ENCODE measurements at regions not wholly inside any gene's neighbourhood (a gene's known extent, or its start where the extent isn't known, plus 50 kb on each side); places are given as distances from the start of the nearest gene placed in this dataset.

DNA sequence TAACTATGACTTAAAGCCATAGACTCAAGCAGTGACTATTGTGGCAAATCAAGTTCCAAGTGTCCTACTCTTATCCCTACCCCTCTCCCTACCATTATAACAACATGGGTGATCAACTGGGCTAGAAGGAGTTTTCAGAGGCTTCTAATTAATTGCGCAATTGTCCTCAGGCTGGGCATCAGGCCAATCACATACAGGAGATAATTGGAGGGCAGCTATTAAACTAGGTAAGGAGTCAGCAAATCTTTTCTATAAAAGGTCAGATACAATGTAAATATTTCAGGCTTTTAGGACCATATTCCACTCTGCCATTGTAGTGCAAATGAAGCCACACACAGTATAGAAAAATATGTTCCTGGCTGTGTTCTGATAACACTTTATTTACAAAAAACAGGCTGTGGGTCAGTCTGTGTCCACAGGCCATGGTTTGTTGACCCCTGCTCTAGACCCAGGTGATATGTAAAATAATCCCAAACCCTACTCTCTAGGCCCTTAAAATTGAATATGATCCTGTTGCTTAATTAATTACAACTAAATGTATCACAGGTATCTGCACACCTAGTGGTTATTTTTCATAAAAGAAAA lies 141.4 kb upstream of the PIK3R1 start (continued):
- TF ChIP-seq GABPA (IDR thresholded peaks at IDR 0.05 in 1 of 2, conservative IDR thresholded peaks at IDR 0.05 in 1 of 2) (no peak), HNF4G (IDR thresholded peaks at IDR 0.05) (no peak), JUND (IDR thresholded peaks at IDR 0.05) (no peak)

DNA sequence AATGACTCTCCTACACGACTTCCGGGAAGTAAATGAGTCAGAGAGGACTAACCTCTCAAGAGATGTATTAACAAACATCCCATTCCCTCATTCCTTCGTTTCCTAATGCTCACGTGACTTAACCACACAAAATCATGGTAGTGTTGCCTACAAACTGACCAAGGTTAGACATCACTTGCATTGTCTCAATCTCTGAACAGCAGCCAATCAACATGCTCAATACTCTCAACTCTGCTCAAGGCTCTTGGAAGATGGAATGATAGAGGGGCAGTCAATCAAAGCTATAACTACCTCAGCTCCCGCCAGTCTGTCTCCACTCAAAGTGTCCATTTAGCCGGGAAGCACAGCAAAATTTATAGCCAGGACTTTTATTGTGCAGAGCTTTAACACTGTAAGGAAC lies 143.8 kb upstream of the PIK3R1 start:
- no peaks in the 10 kb centered on the region for H3K36me3 ChIP-seq (ENCODE audit: control insufficient read depth in 4 of 4, insufficient read depth in 3 of 4, low read depth in 1 of 4, low read length in 3 of 4)
- no peak overlapping the region for H3K27ac ChIP-seq (ENCODE audit: low read depth in 1 of 2, low read length in 2 of 2)
- 93% methylated on average over 6 of the region's 6 CpGs for WGBS
- TF ChIP-seq GABPA (IDR thresholded peaks at IDR 0.05 in 1 of 2, conservative IDR thresholded peaks at IDR 0.05 in 1 of 2) (no peak), RXRA (IDR thresholded peaks at IDR 0.05) (no peak), RAD21 (IDR thresholded peaks at IDR 0.05) (no peak), NR2F2 (IDR thresholded peaks at IDR 0.05) (no peak), JUND (IDR thresholded peaks at IDR 0.05) (no peak), YY1 (IDR thresholded peaks at IDR 0.05) (no peak), TAF1 (conservative IDR thresholded peaks at IDR 0.05) (no peak), HNF4A (conservative IDR thresholded peaks at IDR 0.05) (no peak), FOXA1 (IDR thresholded peaks at IDR 0.05) (no peak), SP1 (IDR thresholded peaks at IDR 0.05) (no peak), EGR1 (IDR thresholded peaks at IDR 0.05; ENCODE audit: low read depth in 2 of 2) (no peak), FOXA2 (IDR thresholded peaks at IDR 0.05) (no peak), HNF4G (IDR thresholded peaks at IDR 0.05) (no peak)
- TF ChIP-seq, protein P1, sequence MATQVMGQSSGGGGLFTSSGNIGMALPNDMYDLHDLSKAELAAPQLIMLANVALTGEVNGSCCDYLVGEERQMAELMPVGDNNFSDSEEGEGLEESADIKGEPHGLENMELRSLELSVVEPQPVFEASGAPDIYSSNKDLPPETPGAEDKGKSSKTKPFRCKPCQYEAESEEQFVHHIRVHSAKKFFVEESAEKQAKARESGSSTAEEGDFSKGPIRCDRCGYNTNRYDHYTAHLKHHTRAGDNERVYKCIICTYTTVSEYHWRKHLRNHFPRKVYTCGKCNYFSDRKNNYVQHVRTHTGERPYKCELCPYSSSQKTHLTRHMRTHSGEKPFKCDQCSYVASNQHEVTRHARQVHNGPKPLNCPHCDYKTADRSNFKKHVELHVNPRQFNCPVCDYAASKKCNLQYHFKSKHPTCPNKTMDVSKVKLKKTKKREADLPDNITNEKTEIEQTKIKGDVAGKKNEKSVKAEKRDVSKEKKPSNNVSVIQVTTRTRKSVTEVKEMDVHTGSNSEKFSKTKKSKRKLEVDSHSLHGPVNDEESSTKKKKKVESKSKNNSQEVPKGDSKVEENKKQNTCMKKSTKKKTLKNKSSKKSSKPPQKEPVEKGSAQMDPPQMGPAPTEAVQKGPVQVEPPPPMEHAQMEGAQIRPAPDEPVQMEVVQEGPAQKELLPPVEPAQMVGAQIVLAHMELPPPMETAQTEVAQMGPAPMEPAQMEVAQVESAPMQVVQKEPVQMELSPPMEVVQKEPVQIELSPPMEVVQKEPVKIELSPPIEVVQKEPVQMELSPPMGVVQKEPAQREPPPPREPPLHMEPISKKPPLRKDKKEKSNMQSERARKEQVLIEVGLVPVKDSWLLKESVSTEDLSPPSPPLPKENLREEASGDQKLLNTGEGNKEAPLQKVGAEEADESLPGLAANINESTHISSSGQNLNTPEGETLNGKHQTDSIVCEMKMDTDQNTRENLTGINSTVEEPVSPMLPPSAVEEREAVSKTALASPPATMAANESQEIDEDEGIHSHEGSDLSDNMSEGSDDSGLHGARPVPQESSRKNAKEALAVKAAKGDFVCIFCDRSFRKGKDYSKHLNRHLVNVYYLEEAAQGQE (IDR thresholded peaks at IDR 0.05), result no peak
- TF ChIP-seq, protein P2, sequence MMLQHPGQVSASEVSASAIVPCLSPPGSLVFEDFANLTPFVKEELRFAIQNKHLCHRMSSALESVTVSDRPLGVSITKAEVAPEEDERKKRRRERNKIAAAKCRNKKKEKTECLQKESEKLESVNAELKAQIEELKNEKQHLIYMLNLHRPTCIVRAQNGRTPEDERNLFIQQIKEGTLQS (IDR thresholded peaks at IDR 0.05), result no peak
- TF ChIP-seq, protein P3, sequence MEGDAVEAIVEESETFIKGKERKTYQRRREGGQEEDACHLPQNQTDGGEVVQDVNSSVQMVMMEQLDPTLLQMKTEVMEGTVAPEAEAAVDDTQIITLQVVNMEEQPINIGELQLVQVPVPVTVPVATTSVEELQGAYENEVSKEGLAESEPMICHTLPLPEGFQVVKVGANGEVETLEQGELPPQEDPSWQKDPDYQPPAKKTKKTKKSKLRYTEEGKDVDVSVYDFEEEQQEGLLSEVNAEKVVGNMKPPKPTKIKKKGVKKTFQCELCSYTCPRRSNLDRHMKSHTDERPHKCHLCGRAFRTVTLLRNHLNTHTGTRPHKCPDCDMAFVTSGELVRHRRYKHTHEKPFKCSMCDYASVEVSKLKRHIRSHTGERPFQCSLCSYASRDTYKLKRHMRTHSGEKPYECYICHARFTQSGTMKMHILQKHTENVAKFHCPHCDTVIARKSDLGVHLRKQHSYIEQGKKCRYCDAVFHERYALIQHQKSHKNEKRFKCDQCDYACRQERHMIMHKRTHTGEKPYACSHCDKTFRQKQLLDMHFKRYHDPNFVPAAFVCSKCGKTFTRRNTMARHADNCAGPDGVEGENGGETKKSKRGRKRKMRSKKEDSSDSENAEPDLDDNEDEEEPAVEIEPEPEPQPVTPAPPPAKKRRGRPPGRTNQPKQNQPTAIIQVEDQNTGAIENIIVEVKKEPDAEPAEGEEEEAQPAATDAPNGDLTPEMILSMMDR (IDR thresholded peaks at IDR 0.05; ENCODE audit: low read depth, low read length, missing input control), result no peak
- TF ChIP-seq, protein P4, sequence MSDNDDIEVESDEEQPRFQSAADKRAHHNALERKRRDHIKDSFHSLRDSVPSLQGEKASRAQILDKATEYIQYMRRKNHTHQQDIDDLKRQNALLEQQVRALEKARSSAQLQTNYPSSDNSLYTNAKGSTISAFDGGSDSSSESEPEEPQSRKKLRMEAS (IDR thresholded peaks at IDR 0.05), result no peak
- TF ChIP-seq, protein P5, sequence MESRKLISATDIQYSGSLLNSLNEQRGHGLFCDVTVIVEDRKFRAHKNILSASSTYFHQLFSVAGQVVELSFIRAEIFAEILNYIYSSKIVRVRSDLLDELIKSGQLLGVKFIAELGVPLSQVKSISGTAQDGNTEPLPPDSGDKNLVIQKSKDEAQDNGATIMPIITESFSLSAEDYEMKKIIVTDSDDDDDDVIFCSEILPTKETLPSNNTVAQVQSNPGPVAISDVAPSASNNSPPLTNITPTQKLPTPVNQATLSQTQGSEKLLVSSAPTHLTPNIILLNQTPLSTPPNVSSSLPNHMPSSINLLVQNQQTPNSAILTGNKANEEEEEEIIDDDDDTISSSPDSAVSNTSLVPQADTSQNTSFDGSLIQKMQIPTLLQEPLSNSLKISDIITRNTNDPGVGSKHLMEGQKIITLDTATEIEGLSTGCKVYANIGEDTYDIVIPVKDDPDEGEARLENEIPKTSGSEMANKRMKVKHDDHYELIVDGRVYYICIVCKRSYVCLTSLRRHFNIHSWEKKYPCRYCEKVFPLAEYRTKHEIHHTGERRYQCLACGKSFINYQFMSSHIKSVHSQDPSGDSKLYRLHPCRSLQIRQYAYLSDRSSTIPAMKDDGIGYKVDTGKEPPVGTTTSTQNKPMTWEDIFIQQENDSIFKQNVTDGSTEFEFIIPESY (IDR thresholded peaks at IDR 0.05), result no peak
- H3K4me3 ChIP-seq (ENCODE audit: low read depth in 1 of 3, low read length in 3 of 3), result no peak overlapping the region
- peaks cover 3 to 16% (median 8%) of the 10 kb centered on the region in 4 donors for H3K4me1 ChIP-seq (ENCODE audit: control insufficient read depth in 4 of 4, insufficient read depth in 4 of 4, low read length in 3 of 4)
- H3K9me3 ChIP-seq (ENCODE audit: control insufficient read depth in 4 of 4, low read length in 3 of 4), result no peaks in the 10 kb centered on the region
- no peaks in the 10 kb centered on the region for H3K27me3 ChIP-seq (ENCODE audit: control insufficient read depth in 4 of 4, insufficient read depth in 4 of 4, low read length in 3 of 4)
- no peak overlapping the region for H3K9ac ChIP-seq (ENCODE audit: low read depth in 1 of 2, low read length in 2 of 2)
- DNase-seq (ENCODE audit: low spot score), result no peak

Measured in liver (tissue), 8 donors.